HG03575 (cell line): ENCODE measurements at regions not wholly inside any gene's neighbourhood (a gene's known extent, or its start where the extent isn't known, plus 50 kb on each side); places are given as distances from the start of the nearest gene placed in this dataset.
"Not testable (repeated sequence)": the region's sequence is repeated elsewhere in the genome, so short reads cannot be mapped to it uniquely, and the experiment has no call there.

ENCODE experiments used
- ATAC-seq: cut with Tn5 transposase; IDR thresholded peaks from one replicate; pipeline ENCODE4 v1.9.1; 2021; ENCODE audit not compliant: unreplicated experiment, insufficient number of reproducible peaks, low FRiP score; ENCODE audit errors: extremely low read depth

GRCh38 chr2:7355781-7356180, 438.6 kb downstream of the RNF144A start:
- no peak for ATAC-seq

GRCh38 chr2:7356909-7357584, 439.8 kb downstream of the RNF144A start:
- no peak for ATAC-seq

- no peak for ATAC-seq
Measured at GRCh38 chr2:7357993-7358392, 440.8 kb downstream of the RNF144A start.

DNA sequence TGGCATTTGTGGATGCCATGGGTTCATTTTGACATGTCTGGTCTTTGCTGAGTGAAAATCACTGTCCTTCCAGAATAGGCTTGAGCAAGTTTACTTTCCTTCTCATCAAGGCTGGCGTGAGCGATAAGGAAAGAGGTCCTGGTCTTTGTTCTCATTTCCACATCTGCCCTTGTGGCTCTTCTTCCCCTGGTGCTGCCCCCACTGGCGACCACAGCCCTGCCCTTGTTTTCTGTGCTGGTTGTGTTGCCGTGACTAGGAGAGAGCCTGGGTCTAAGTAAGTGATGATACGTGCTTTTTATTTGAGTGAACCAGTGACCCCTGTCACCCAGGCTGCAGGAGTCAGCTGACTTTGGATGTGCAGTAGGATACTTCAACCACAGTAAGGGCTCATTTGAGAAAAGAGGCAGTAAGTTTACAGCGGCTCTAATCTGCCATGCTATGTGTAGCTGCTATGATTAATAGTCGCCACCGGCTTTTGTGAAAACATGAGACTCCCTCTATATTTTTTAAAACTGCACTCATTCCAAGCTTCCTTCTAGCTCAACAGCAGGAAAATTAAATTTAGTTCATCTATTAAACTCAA, 441.7 kb downstream of the RNF144A start:
- ATAC-seq, result no peak

DNA sequence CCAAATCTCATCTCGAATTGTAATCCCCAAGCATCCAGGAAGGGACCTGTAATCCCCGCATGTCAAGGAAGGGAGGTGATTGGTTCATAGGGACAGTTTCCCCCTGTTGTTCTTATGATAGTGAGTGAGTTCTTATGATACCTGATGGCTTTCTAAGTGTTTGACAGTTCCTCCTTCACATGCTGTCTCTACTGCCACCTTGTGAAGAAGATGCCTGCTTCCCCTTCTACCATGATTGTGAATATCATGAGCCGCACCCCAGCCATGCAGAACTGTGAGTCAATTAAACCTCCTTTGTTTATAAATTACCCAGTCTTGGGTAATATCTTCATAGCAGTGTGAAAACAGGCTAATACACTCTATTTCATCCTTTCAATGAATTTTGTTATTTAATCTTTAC, 446.7 kb downstream of the RNF144A start:
- no peak for ATAC-seq

- ATAC-seq, result no peak
Measured at GRCh38 chr2:7368211-7368610, 451.0 kb downstream of the RNF144A start.

DNA sequence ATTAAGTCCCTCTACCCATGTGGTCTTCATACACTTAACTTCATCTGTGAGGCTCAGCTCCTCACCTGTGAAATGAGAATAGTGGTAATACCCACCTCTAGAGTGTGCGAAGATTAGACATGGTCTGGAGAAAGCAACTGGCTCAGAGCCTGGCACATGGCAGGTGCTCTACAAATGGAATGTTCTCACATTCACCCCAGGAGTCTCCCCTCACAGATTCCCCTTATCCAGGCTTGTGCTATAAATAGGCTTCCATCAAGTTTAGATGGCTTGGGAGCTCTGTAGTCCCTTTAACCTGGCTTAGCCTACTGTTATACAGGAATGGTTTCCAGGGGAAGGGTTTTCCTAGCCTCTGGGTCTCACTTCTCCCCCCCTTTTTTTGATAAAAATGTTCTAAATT, 455.9 kb downstream of the RNF144A start:
- no peak for ATAC-seq

DNA sequence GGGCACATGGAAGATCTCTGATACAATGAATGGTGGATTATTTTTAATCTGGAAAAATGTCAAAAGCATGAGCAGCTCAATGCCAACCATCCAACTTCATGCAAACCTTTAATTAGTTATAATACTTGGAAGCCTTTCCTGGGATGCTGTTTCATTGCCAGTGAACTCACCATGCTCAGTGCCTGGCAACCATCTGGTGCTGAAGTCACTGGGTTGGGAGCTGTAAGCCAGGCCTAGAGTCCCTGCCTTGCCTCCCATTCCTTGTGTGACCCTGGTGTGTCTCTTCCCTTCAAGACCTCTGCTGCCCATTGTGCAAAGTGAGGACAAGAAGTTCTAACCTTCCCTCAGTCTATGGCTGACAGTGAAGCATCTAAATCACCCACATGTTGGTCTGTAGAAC, 458.7 kb downstream of the RNF144A start:
- no peak for ATAC-seq

DNA sequence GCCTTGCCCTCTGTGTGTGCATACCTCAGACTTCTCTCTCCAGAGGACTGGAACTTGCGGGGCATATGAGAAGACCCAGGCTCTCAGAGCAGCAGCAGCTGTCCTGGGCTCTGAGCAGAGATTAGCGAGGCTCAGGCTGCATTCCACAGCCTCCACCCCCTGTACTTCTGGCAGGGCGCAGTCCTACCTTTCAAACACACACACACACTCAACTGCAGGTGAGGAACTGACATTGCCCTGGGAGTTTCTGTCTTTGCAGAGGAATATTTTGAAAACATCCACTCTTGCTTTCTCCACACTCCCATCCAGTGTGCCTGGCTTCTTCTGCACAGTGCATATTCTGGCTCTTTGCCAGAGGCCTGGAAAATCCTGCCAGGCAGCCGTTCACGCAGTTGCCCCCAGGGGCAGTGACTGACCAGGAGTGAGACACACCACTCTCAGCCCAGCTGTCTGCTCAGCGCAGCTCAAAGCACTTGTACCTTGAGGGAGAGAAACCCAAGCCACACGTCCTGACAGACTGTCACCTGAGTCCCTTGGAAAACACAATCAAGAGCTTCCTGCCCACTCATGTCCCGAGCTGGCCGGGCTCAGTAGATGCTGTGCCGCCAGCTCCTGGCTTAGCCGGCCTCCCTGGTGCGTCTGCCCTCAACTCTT, 460.8 kb downstream of the RNF144A start:
- ATAC-seq, result no peak

DNA sequence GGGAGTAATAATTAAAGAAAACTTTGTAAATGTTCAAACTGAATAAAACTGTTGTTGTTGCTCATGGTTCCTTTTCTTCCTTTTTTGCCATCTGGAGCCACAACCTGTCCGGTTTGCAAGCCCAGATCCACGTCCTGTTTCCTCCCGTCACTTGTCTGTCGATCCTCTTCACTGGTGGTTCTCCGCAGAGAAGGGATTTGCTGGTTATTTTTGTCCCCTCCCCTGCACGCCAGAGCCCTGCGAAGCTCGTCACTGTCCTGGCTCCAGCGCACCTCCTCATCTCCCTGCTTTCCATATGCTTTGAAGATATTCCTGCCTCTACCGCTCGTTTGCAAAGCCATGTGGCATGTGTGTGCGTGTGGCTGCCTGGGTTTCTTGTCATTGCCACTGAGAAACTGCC, 461.4 kb downstream of the RNF144A start:
- no peak for ATAC-seq

- ATAC-seq, result no peak
Measured at GRCh38 chr2:7379799-7380198, 462.6 kb downstream of the RNF144A start.

DNA sequence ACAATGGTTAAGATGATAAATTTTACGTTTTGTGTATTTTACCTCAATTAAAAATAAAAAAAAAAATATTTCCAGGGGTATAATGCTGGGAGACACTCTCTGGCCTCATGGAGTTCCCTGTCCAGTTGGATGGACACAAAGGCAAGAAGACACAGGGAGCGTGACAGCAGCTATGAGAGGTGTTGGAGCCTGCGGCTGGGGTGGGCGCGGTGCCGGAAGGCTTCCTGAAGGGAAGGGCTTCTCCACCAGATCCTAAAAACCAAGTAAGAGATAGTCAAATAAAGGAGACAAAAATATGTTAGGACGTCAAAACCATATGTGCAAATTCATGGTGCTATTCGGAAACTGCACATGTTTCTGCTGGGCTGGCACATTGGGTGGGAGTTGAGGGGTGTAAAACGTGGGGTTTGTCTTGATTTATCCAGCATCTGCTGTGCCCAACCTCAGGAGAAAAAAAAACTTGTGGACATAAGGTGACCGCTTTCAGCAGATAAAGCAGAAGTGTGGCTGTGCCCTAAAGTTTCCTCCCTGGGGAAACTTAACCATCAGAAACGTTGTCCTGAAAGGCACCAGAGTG, 467.6 kb downstream of the RNF144A start:
- ATAC-seq, result no peak

DNA sequence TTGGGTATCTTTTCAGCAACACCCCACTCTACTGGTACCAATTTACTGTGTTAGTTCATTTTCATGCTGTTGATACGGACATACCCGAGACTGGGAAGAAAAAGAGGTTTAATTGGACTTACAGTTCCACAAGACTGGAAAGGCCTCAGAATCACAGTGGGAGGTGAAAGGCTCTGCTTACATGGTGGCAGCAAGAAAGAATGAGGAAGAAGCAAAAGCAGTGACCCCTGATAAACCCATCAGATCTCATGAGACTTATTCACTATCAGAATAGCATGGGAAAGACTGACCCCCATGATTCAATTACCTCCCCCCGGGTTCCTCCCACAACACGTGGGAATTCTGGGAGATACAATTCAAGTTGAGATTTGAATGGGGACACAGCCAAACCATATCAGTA, 473.1 kb downstream of the RNF144A start:
- ATAC-seq, result not testable (repeated sequence)

- no peak for ATAC-seq
Measured at GRCh38 chr2:7392076-7392787, 475.0 kb downstream of the RNF144A start.

DNA sequence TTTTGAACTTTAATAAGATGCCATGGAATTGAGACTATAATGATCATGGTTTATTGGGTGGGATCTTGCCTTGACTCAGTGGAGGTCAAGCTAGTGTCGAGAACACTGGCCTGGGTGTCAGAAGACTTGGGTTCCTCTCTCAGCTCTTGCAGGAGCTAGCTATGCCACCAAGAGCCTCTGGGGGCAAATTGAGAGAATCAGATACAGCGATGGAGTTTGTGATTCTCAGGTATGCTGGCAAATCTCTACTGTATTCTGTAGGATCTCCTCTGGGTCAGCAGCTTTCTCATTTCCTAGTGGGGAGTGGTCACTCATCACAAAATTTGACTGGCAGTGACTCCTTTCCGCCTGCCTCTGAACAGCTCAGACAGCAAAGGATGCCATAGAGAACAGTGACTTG, 477.0 kb downstream of the RNF144A start:
- no peak for ATAC-seq

GRCh38 chr2:7400628-7401027, 483.4 kb downstream of the RNF144A start:
- no peak for ATAC-seq

- no peak for ATAC-seq
Measured at GRCh38 chr2:7403092-7403775, 486.0 kb downstream of the RNF144A start.

- ATAC-seq, result no peak
Measured at GRCh38 chr2:7405861-7406715, 488.9 kb downstream of the RNF144A start.
